Gastroesophageal sphincter (tissue), 3 donors: ENCODE measurements at regions not wholly inside any gene's neighbourhood (a gene's known extent, or its start where the extent isn't known, plus 50 kb on each side); places are given as distances from the start of the nearest gene placed in this dataset.
A peak's percentile ranks its signal among the peaks of the same experiment; 100 is the strongest.

ENCODE experiments used
- CTCF ChIP-seq, 4 experiments: fragments of 200-600 bp in 2 of 4; fragments of 450-650 bp in 2 of 4; sonication (generic) in 1 of 4; IDR thresholded peaks; one replicate each; pipeline ENCODE4 v1.5.1; 2017 to 2019; ENCODE audit warnings: antibody characterized with exemption in 4 of 4, mild to moderate bottlenecking in 2 of 4, moderate library complexity in 2 of 4
- EP300 ChIP-seq: sonication (generic); formaldehyde crosslinking; IDR thresholded peaks from one replicate; pipeline ENCODE4 v1.6.1; 2017; ENCODE audit warnings: antibody characterized with exemption, mild to moderate bottlenecking
- POLR2A ChIP-seq, 2 donors: fragments of 450-650 bp; IDR thresholded peaks; one replicate each; pipeline ENCODE4 v1.6.1; 2017; ENCODE audit warnings: antibody characterized with exemption in 2 of 2, mild to moderate bottlenecking in 2 of 2, moderate library complexity in 1 of 2
- POLR2AphosphoS5 ChIP-seq: sonication (generic); formaldehyde crosslinking; IDR thresholded peaks from one replicate; pipeline ENCODE4 v1.6.1; 2017; ENCODE audit warnings: antibody characterized with exemption

GRCh38 chr5:112551419-112552032, 132.4 kb upstream of the EPB41L4A start:
- TF ChIP-seq CTCF (IDR thresholded peaks at IDR 0.05) (peak; percentile 74 to 78 (median 76)), POLR2A (IDR thresholded peaks at IDR 0.05) (no peak), POLR2AphosphoS5 (no peak), EP300 (no peak)
